HG02884 (cell line): ENCODE measurements at regions not wholly inside any gene's neighbourhood (a gene's known extent, or its start where the extent isn't known, plus 50 kb on each side); places are given as distances from the start of the nearest gene placed in this dataset.
"Not testable (repeated sequence)": the region's sequence is repeated elsewhere in the genome, so short reads cannot be mapped to it uniquely, and the experiment has no call there.

Experiments
- ATAC-seq: cut with Tn5 transposase; IDR thresholded peaks from one replicate; pipeline ENCODE4 v1.9.1; 2021; ENCODE audit warnings: mild to moderate bottlenecking, moderate library complexity; ENCODE audit not compliant: unreplicated experiment

DNA sequence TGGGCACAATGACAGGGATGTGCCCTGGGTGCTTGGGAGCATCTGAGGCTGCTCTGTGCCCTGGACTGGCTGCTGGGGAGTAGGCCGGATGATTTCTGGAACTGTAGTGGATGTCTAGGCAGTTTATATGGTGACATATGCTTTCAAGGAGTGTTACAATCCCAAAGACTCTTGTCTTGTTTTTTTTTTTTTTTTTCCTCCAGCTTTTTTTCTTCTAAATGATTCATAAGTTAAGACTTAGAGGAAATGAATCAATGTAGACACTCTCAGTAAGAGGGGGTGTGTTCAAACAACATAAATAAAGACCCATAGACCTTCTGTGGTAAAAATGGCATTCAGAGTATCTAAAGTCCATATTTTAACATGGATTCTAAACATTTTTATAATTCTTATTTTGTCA, 706.1 kb upstream of the GOLIM4 start:
- no peak for ATAC-seq

DNA sequence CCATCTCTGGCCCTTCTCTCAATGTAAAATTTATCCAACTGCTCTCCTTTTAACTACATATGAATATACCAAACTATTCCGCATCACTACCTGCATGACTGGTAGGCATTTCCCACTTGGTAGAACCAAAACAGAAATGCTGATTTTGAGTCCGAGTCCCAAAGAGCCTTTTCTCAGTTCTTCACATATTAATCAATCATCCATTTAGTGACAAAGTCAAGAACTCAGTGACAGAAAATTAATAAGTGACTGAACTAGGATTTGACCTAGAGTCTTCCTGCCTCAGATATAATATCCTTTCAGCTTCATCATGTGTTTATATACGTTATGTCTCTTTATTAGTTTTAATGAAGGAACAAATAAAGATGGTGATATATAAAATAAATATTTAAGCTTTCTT, 700.6 kb upstream of the GOLIM4 start:
- no peak for ATAC-seq

DNA sequence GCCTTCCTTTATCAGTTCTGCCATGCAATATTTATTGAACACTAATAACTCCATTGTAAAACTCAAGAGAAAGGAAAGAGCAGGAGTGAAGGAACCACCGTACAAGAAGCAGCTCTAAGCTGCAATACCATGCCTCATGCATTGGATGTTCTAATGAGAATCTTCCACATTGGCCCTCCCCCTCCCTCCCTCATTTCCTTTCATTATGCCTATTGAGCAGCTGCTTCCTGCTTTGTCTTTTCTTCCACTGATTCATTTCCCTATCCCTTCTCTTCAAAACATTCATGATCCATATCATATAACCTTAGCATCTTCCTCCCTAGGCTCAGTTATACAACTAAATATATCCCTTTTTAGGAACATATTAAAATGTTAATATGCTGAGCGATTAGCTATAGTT, 698.7 kb upstream of the GOLIM4 start:
- ATAC-seq = no peak

DNA sequence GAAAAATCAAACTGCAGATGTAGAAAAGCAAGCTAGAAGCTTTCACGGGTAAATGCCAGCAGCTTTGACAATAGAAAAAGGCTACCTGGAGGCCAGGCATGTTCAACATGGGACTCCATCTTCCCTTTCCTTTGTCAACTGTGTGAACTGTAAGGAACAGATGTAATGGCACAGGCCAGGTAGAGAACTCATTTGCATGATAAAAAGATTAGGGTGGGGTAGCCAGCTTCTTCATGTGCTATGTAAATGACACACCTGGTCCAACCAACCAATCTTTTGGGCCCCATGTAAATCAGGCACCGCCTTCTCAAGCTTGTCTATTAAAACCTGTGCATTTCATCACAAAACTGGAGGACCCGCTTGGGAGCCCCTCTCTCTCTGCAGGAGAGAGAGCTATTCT, 686.5 kb upstream of the GOLIM4 start:
- ATAC-seq = no peak

DNA sequence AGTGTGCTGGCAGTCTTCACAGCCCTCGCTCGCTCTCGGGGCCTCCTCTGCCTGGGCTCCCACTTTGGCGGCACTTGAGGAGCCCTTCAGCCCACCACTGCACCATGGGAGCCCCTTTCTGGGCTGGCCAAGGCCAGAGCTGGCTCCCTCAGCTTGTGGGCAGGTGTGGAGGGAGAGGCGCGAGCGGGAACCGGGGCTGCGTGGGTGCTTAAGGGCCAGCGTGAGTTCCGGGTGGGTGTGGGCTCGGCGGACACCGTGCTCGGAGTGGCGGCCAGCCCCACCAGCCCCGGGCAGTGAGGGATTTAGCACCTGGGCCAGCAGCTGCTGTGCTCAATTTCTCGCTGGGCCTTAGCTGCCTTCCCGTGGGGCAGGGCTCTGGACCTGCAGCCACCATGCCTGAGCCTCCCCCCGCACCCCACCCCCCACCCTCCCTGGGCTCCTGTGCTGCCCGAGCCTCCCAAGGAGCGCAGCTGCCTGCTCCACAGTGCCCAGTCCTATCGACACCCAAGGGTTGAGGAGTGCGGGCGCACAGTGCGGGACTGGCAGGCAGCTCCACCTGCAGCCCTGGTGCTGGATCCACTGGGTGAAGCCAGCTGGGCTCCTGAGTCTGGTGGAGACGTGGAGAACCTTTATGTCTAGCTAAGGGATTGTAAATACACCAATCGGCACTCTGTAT, 684.4 kb upstream of the GOLIM4 start:
- not testable (repeated sequence) for ATAC-seq

DNA sequence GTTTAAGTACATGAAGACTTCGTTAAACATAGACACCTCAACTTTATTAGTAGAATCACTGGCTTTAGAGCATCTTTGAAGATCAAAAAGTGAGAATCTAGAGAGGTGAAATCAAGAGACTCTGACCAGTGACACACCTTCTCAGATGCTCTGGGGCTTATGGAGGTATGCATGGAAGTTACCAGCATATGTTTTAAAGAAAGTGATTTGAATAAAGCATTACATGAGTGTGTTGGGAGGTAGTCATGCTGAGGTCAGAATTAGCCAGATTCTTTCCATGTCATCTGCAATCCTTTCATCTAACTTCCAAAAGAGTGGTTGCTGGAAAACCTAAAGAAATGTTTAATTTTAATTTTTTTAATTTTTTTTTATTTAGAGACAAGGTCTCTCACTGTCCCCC, 658.0 kb upstream of the GOLIM4 start:
- ATAC-seq = no peak

DNA sequence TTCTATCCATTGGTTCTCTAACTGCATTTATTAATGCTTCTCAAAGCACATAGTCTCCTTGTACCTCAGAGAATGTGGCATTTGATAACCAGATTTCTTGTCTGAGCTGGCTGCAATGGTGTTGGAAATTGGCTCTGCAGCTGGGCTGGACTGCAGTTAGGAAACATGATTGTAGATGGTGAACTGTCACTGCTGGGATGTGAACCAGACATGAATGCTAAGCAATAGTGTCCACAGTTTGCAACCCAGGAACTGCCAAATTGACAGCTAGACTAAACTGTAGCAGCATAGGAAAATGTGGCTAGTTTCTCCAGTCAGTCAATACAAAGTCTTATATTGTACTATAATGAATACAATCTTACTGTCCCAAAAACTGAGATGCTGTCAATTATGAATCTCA, 656.6 kb upstream of the GOLIM4 start:
- no peak for ATAC-seq

DNA sequence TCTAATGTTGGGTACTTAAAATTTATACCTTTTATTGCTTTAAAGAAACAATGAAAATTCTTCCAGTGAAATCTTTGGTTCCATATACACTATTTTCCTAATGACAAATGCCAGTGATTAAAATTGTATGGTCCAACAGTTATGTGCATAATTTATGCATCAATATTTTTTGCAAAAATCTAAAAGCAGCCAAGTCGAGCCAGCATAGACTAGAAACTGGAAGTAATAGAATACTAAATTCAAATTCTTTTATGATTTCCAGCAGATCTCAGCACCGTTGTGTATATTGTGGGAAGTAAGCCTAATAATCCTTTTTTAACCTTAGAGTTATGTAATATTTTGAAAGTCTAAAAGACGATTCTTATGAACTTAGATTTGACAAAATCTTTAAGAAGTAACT, 652.0 kb upstream of the GOLIM4 start:
- no peak for ATAC-seq

DNA sequence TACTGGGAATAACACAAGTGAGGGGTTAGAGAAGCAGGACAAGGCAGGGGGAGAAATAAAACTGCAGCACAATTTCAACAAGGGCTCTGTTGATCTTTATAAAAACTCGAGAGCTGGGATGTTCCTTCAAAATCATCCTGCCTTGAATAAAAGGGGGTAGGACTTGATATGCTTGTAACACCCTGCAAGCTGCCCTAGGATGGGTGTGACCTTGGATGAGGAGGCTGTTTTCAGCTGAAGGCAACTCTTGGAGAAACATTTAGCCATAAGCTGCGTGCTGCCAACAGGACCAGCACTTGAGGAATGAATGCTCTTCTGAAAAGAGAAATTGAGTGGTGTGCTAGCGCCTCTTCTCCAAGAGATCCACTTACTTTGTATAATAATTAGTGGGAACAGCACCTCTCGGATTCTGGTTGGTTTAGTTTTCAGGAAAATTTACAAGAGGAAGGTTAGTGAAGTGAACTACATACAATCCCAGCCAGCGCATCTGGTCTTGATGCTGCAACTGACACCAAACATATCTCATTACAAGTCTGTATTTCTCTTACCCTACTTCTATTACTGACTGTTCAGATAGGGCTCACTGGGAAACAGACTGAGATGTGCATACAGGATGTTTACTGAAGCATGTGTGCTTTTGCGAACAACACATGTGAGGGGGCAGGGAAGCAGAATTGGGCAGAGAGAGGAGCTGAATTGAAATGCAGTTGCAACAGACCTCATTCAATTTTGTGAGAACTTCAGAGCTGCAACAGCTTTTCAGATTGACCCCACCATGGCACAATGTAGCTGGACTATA, 643.0 kb upstream of the GOLIM4 start:
- no peak for ATAC-seq

DNA sequence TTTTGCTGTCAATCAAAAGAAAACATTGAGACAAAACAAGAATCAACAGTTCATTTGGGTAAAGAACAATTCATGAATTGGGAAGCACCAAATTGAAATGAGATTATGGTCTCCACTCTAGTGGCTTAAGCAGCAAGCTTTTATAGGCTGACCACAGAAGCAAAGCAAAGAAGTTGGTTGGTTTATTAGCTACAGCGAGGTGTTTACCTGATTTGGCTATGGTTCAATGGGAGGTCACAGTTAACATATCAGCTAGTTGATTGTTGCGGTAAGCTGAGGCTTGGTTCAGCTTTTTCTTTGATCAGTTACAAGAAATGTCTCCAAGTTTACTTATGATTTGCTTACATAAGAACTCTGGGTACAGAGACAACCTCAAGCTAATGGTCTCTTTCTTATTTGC, 640.5 kb upstream of the GOLIM4 start:
- ATAC-seq = no peak

DNA sequence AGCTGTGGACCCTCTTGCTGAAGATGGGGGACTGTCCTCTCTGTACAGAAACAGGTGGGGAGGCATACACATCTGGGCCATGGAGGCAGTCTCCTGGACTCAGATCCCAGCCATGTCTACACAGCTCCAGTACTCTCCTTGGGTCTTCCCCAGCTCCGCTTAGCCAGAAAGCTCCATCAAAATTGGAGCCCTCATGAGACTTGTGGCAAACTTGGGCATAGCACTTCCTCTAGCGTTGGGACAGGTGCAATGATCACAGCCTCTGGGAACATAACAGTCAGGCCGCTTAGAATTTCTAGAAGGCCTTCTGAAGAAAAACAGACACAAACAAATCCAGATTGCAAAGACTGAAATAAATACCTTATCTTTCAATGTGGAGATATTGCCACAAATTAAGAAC, 634.3 kb upstream of the GOLIM4 start:
- ATAC-seq = no peak

DNA sequence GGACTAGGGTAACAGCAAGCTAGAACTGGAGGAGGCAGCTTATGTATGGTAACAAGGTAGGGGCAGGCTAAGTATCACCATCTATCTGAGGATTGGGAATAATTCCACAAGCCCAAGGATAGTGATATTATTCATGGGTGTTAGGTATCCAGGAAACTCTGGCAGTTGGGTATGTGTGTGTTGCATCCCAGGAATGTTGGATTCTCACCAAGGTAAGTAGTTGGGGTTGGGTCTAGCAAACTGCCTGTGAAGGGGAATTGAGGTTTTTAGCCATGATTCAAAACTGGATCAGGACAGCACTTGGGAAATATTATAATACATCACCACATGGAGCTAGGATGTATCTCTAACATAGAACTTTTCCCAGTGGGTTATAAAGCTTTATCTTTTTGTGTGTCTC, 626.4 kb upstream of the GOLIM4 start:
- ATAC-seq = no peak

DNA sequence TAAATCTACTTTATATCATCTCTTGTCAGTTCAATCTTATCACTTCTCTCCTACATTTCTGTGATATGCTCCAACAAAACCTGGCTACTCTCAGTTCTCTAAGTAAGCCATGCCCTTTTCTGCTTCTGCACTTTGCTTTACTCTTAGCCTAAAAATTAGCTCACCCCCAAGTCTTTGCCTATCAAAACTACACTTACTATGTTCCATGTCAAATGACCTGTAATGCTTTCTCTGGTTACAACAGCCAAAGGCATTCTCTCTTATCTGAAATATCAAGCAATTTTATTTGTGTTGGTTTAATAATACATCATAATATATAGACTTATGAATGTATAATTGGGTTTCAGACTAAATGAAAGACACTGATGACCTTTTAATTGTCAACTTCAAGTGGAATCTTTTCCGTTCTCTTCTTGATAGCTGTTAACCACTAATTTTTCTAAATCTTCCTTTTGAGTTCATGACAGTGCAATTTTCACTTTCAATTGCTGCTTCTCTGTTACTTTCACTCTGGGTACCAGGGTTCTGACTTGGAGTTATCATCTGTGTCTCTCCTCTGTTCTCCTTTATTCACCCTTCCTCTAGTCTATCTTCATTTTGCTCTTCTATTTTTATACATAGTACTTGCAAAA, 619.0 kb upstream of the GOLIM4 start:
- peak; percentile 92 for ATAC-seq

DNA sequence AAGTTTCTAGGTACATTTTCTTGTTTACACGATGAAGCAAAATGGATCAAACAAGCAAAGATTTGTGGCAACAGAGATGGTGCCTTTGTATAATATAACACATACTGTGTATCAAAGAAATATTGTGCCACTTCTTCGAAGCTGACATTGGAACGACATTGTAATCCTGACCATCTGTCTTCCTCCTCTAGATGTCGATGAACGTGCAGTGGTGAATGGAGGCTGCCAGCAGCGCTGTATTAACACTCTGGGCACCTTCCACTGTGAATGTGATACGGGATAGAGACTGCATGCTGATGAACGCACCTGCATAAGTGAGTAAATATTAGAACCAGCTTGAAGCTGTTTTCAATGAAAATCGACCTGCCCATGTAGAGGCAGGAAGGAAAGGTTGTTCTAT, 613.3 kb upstream of the GOLIM4 start:
- no peak for ATAC-seq

DNA sequence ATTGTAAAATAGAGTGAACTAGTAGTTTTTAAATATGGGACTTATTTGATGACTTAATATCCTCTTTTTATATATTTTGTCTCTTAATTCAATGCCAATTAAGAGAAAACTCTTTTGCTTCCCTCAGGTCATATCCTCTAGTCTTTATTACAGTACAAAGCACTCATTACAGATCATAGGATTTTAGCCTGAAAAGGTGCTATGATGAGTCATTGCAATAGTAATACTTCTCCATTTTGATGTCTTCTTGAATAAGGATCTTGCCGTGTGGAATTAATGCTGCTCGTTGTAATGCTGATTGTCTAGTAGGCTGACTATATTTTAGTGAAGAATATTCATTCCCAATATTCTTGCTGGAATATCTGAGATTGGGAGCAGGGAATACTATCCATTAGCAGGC, 612.2 kb upstream of the GOLIM4 start:
- peak; percentile 81 for ATAC-seq

DNA sequence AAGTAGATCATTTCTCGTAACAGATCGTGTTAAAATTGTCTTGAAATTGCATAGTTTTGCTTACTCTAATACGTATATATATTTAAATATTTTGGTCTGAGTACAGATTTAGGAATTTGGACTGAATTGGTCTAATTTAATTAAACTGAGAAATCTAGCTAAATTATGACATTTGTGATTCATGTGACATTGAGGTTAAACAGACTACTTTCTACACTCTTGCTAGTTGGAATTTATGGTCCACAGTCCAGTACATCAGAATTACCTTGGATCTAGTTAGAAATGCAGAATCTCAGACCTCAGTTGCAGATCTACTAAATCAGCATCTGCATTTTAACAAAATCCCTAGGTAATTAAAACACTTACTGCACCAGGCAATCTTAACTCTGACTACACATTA, 609.7 kb upstream of the GOLIM4 start:
- ATAC-seq = no peak

DNA sequence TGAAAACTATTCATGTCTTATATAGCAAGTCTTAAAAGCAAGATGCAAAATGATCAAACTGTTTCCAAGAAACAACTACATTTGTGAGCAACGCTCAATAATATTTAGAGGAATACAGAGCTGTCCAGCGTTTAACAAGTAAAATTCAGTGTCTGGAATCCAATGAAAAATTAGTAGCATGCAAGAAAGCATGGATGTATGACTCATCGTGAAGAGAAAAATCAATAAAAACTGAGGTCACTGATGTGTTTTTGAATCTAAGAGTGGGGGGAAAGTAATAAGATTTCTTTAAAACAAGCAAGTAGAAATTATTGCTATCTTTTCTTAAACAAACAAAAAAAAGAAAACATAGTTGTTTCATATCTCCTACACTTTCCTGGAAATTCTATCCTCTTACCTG, 600.3 kb upstream of the GOLIM4 start:
- ATAC-seq = no peak

DNA sequence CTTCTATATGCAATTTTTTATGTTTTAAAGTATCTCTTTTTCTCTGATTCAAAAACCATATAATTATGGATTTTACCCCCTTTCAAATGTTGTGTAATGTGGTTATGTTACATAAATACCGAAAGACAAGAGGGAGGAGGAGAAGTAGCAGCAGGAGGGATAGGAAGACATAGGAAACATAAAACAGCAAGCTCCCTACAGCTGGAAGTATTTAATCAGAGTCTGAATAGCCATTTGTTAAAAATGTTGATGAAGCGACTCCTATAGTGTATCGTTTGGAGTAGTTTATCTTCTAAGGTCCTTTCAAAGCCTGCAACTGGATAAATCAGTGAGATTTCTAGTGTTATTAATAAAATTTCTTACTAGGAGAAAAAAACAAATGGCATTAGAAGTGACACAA, 598.1 kb upstream of the GOLIM4 start:
- no peak for ATAC-seq

DNA sequence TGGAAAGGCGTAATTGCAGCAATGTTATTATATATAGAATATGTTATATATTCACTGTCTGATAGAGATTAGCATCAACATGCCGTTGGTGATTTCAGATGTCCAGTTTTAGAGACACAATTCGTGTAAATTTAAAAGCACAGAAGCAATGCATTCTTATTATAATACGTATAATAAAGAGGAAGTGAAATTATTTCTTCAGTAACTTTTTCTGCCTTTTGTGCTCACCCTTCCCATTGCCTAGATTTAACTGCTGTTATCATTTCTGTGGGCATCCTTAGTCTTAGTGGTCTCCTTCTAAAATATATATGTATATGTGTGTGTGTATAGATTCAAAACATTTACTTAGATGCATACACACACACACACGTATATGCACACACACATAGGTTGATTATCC, 592.5 kb upstream of the GOLIM4 start:
- no peak for ATAC-seq

DNA sequence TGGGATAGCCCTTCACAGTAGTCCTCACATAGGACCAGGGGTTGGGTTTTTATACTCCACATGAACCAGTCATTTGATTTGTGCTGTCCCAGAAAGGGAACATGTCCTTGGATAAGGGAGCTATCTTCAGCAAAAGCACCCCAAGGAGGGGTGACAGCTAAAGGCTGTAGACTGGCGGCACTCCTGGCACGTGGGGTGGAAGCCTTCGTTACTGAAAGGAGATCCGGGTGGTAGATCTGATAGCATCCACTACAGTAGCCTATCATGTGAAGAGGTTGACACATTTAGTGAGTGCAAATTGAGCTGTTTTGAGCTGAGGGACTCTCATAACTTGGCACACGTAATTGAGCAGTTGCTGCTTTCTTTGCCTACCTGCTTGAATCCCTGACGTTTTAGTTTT, 588.8 kb upstream of the GOLIM4 start:
- ATAC-seq = no peak

DNA sequence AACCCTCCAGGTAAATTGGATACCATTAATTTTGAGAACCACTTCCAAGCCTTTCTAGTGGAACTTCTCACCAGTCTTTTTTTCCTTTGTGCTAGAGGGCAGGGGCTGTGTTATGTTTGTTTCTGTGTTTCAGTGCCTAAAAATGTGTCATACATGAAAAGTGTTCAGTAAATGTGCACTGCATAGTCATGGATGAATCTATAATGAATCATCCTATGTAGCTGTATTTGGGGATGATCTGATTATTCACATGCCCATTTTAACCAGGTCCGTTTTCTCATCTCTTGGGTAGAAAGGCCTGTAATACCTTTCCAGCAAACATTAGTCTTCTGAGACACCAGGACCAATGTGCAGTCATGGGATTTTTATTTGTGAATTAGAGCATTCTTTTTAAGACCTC, 583.0 kb upstream of the GOLIM4 start:
- no peak for ATAC-seq

DNA sequence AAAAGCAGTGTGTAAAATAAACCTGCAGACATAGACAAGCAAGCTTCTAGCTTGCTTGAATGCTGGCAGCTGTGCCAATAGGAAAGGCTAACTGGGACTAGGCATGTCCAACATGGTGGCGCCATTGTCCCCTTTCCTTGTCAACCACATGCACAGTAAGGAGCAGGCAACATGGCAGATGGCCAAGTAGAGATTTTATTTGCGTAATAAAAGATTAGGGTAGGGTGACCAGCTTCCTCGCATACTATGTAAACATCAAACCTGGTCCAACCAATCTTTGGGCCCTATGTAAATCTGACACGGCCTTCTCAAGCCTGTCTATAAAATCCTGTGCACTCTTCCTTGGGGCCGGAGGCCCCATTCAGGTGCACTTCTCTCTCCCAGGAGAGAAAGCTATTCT, 575.4 kb upstream of the GOLIM4 start:
- ATAC-seq = no peak
